PC-9 (cell line): ENCODE measurements at regions not wholly inside any gene's neighbourhood (a gene's known extent, or its start where the extent isn't known, plus 50 kb on each side); places are given as distances from the start of the nearest gene placed in this dataset.

ENCODE experiments used
- BruUV-seq: library from RNA; stranded (reverse); fragments of 400-500 nt; replicated peaks from 2 replicates; lab custom pipeline; 2021; lab: Mats Ljungman, UMichigan
- CTCF ChIA-PET: fragments of 300-600 bp; sonication (Branson Sonifier 250); formaldehyde crosslinking; loops from one replicate; lab custom pipeline; 2022; ENCODE audit warnings: antibody characterized with exemption; lab: Charles Lee
- POLR2A ChIA-PET: fragments of 300-600 bp; sonication (Branson Sonifier 250); formaldehyde crosslinking; loops from one replicate; lab custom pipeline; 2022; ENCODE audit warnings: antibody characterized with exemption; ENCODE audit not compliant: unreplicated experiment; lab: Charles Lee
- DNase-seq, 2 experiments: peaks; one replicate each; pipeline versions ENCODE4 v3.0.0 to v3.0.0-alpha.2; 2015 to 2022; ENCODE audit warnings: mixed read lengths in 1 of 2
- H2AFZ ChIP-seq: fragments of 200-600 bp; sonication (generic); 2 replicates; pipeline ENCODE4 v1.8.1; 2017; ENCODE audit warnings: antibody characterized with exemption
- H3F3A ChIP-seq: fragments of 200-600 bp; sonication (generic); 2 replicates; pipeline ENCODE4 v1.8.1; 2017; ENCODE audit warnings: antibody characterized with exemption, mild to moderate bottlenecking, low read depth; ENCODE audit not compliant: insufficient read depth
- H3K27ac ChIP-seq: fragments of 200-600 bp; sonication (generic); 2 replicates; pipeline ENCODE4 v1.6.1; 2016; ENCODE audit warnings: mixed run types
- H3K27me3 ChIP-seq: fragments of 200-600 bp; sonication (generic); 2 replicates; pipeline ENCODE4 v1.6.1; 2016; ENCODE audit warnings: low read depth, mixed run types; ENCODE audit not compliant: insufficient read depth
- H3K36me3 ChIP-seq: fragments of 200-600 bp; sonication (generic); 2 replicates; pipeline ENCODE4 v1.6.1; 2016; ENCODE audit warnings: low read depth, mixed run types
- H3K4me1 ChIP-seq: fragments of 200-600 bp; sonication (generic); replicated peaks from 2 replicates; pipeline ENCODE4 v1.6.1; 2016; ENCODE audit warnings: mixed run types; ENCODE audit not compliant: insufficient read depth
- H3K4me2 ChIP-seq: fragments of 200-600 bp; sonication (generic); 2 replicates; pipeline ENCODE4 v1.6.1; 2017; ENCODE audit warnings: mixed run types
- H3K4me3 ChIP-seq: fragments of 200-600 bp; sonication (generic); 2 replicates; pipeline ENCODE4 v1.6.1; 2016; ENCODE audit warnings: mixed run types
- H3K79me2 ChIP-seq: fragments of 200-600 bp; sonication (generic); 2 replicates; pipeline ENCODE4 v1.6.1; 2017; ENCODE audit warnings: low read depth, mixed run types
- H3K9me2 ChIP-seq: fragments of 200-600 bp; sonication (generic); 2 replicates; pipeline ENCODE4 v1.8.1; 2017; ENCODE audit warnings: mild to moderate bottlenecking; ENCODE audit not compliant: insufficient read depth
- H3K9me3 ChIP-seq: fragments of 200-600 bp; sonication (generic); 2 replicates; pipeline ENCODE4 v1.8.1; 2016; ENCODE audit warnings: low read depth; ENCODE audit not compliant: insufficient read depth
- H4K20me1 ChIP-seq: fragments of 200-600 bp; sonication (generic); 2 replicates; pipeline ENCODE4 v1.8.1; 2017; ENCODE audit not compliant: insufficient read depth
- EZH2 ChIP-seq: fragments of 200-600 bp; sonication (generic); IDR thresholded peaks from 2 replicates; pipeline ENCODE4 v1.8.0; 2017; ENCODE audit warnings: antibody characterized with exemption, low read depth
- intact Hi-C: fragments of 100-400 bp; cut with micrococcal nuclease; formaldehyde crosslinking; loops from one replicate; pipeline ENCODE4 v1.10.0; 2022; ENCODE audit not compliant: unreplicated experiment
- TF ChIP-seq, protein P1 (sequence below): fragments of 200-600 bp; sonication (generic); conservative IDR thresholded peaks from 2 replicates; pipeline ENCODE4 v1.6.1; 2017; ENCODE audit warnings: mixed run types, antibody characterized with exemption, mild to moderate bottlenecking, moderate library complexity

- Histone ChIP-seq H3K36me3 (no peaks in the 10 kb centered on the region), H3K79me2 (no peaks in the 10 kb centered on the region), H3K27me3 (no peaks in the 10 kb centered on the region), H3K9me3 (no peaks in the 10 kb centered on the region), H2AFZ (no peak overlapping the region), H3K9me2 (no peaks in the 10 kb centered on the region), H4K20me1 (no peaks in the 10 kb centered on the region), H3K4me2 (no peak overlapping the region), H3F3A (no peaks in the 10 kb centered on the region), H3K27ac (no peak overlapping the region), H3K4me1 (no peaks in the 10 kb centered on the region), H3K4me3 (no peak overlapping the region)
- no peak for TF ChIP-seq EZH2
- TF ChIP-seq, protein P1, sequence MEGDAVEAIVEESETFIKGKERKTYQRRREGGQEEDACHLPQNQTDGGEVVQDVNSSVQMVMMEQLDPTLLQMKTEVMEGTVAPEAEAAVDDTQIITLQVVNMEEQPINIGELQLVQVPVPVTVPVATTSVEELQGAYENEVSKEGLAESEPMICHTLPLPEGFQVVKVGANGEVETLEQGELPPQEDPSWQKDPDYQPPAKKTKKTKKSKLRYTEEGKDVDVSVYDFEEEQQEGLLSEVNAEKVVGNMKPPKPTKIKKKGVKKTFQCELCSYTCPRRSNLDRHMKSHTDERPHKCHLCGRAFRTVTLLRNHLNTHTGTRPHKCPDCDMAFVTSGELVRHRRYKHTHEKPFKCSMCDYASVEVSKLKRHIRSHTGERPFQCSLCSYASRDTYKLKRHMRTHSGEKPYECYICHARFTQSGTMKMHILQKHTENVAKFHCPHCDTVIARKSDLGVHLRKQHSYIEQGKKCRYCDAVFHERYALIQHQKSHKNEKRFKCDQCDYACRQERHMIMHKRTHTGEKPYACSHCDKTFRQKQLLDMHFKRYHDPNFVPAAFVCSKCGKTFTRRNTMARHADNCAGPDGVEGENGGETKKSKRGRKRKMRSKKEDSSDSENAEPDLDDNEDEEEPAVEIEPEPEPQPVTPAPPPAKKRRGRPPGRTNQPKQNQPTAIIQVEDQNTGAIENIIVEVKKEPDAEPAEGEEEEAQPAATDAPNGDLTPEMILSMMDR, result no peak
- no TSS peak for BruUV-seq
- intact Hi-C loops, result no loop called here
- POLR2A ChIA-PET, result no interaction called here
- CTCF ChIA-PET, result no interaction called here
- no peak for DNase-seq
These were observed 2045.9 kb upstream of the WWC1 start for GRCh38 chr5:166245556-166245955.

DNA sequence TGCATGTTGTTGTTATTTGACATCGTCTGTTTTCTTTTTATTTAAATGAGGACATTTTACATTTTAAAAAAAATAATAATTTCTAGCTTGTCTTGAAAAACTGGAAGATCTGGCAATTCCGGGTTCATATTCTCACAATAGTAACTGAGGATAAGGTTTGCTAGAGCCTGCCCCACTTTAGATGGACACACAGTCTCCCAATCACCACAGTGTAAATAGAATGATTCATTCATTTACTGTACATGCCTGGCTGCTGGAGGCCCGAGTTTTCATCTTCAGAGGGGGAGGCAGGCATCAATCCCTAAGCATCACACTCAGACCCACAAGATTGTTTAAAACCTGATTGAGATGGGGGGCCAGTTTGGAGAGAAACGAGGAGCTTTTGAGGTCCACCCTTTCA lies 2039.7 kb upstream of the WWC1 start:
- Histone ChIP-seq H3K4me2 (no peak overlapping the region), H3K9me3 (no peaks in the 10 kb centered on the region), H3K27me3 (no peaks in the 10 kb centered on the region), H3K27ac (no peak overlapping the region), H3F3A (no peaks in the 10 kb centered on the region), H4K20me1 (no peaks in the 10 kb centered on the region), H3K9me2 (no peaks in the 10 kb centered on the region), H3K36me3 (no peaks in the 10 kb centered on the region), H3K4me3 (no peak overlapping the region), H3K79me2 (no peaks in the 10 kb centered on the region), H2AFZ (no peak overlapping the region), H3K4me1 (no peaks in the 10 kb centered on the region)
- ChIA-PET CTCF (no interaction called here), POLR2A (no interaction called here)
- no TSS peak for BruUV-seq
- DNase-seq, result no peak
- intact Hi-C loops, result no loop called here
- TF ChIP-seq EZH2, result no peak
- TF ChIP-seq, protein P1, result no peak

GRCh38 chr5:166257661-166258060 lies 2033.8 kb upstream of the WWC1 start:
- ChIA-PET CTCF (no interaction called here), POLR2A (no interaction called here)
- Histone ChIP-seq H3K9me2 (no peaks in the 10 kb centered on the region), H3K4me1 (no peaks in the 10 kb centered on the region), H2AFZ (no peak overlapping the region), H3K27ac (no peak overlapping the region), H3K27me3 (no peaks in the 10 kb centered on the region), H3K79me2 (no peaks in the 10 kb centered on the region), H3K9me3 (no peaks in the 10 kb centered on the region), H3K4me3 (no peak overlapping the region), H3K4me2 (no peak overlapping the region), H3F3A (no peaks in the 10 kb centered on the region), H4K20me1 (no peaks in the 10 kb centered on the region), H3K36me3 (no peaks in the 10 kb centered on the region)
- no TSS peak for BruUV-seq
- intact Hi-C loops, result no loop called here
- TF ChIP-seq, protein P1, result no peak
- TF ChIP-seq EZH2, result no peak
- DNase-seq, result no peak
